GM18909 (cell line): ENCODE measurements at regions not wholly inside any gene's neighbourhood (a gene's known extent, or its start where the extent isn't known, plus 50 kb on each side); places are given as distances from the start of the nearest gene placed in this dataset.

Experiments used
- ATAC-seq: cut with Tn5 transposase; IDR thresholded peaks from one replicate; pipeline ENCODE4 v1.9.1; 2021; ENCODE audit warnings: mild to moderate bottlenecking; ENCODE audit not compliant: unreplicated experiment, poor library complexity

DNA sequence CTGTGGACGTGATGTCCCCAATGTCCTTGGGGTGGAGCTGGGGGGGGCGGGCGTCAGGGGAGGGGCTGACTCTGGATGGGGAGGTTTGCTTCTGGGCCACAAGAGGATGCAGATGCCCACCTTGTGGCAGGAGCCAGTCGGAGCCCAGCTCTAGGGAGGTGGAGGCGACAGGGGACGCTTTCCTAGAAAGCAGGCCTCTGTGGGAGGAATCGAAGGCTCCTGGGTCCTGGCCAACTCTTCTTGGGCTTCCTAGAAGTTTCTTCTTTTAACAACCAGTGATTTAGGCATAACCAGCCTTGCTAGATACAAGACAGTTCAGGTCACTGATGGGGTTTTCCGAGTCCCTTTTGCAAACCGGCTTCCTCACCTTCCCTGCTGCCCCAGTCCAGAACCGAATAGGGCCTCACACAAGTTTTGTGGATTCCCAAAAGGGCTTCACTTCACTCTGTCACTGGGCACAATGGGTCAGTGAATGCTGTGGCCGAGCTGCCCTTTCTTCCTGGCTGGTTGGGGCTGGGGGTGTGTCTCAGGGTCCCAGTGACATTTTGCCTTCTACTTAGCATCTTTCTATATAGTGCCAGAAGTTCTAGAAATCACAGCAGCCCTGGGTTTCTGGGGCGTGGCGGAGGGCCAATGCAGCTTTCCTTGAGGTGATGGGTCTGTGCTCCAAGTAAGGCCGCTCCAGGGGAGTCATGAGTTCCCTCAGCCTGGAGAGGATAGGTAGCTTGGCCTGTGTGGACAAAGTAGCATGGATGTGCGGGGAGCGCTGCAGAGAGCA lies 78.4 kb upstream of the FOXP4 start:
- ATAC-seq: no peak

- ATAC-seq: no peak
Measured at GRCh38 chr6:41469156-41470028, 76.8 kb upstream of the FOXP4 start.

DNA sequence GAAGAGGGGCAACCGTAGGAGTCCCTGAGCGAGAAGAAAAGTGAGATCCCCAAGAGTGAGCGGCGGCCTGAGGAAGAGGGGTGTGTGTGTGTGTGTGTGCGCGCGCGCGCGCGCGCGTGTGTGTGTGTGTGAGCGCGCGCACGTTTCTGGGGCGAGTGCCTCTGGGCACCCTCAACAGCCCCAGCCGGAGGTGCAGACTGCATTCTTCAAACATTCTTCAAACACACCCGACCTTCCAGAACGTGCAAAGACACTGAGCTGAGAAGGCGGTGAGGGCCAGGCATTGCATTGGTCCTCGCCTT lies 76.2 kb upstream of the FOXP4 start:
- no peak for ATAC-seq

GRCh38 chr6:41470331-41471063 lies 75.7 kb upstream of the FOXP4 start:
- no peak for ATAC-seq

- no peak for ATAC-seq
Measured at GRCh38 chr6:41471064-41471895, 74.9 kb upstream of the FOXP4 start.

GRCh38 chr6:41474213-41474933 lies 71.8 kb upstream of the FOXP4 start:
- ATAC-seq: no peak

DNA sequence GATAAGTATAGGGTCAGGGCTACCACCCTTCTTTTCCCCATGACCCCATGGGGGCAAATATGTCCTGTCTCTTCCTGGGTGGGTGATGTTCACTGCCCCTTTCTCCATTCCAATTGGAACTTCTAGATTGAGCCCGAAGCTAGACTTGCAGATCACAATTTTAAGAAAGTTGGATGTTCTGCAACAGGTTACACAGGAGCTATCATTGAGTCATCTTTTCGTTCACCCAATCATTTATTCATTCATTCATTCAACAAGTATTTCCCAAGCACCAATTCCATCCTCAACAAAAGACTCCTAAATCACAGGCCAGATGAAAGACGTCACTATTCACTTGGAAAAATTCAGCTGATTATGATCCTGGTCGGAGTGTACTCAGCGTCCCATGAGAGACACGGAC lies 71.0 kb upstream of the FOXP4 start:
- no peak for ATAC-seq

DNA sequence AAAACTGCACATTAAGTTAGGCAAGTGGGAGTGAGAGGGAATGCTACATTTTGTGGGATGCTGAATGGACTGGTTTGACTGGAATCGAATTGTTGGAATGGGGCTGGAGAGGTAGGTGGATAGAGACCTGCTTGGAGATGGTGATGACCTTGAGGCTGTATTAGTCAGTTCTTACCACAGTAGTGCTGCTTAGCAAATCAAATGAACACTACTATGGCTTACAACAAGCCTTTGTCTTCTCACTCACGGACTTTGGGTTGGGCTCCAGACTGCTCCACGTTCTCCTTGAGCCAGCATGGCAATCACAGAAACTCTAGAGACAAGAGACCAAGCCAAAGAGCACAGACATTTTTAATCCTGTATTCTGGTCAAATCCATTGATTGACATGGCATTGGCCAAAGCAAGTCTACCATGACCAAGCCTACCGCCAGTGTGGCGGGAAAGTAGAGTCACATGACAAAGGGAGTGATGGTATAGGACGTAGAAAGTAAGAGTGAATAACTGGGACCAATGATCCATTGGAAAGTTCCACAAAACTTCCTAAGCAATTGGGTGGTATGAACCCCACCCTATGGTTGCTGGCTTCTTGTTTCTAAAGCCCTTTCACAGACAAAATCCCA lies 70.3 kb upstream of the FOXP4 start:
- no peak for ATAC-seq

GRCh38 chr6:41476401-41476800 lies 69.8 kb upstream of the FOXP4 start:
- no peak for ATAC-seq

DNA sequence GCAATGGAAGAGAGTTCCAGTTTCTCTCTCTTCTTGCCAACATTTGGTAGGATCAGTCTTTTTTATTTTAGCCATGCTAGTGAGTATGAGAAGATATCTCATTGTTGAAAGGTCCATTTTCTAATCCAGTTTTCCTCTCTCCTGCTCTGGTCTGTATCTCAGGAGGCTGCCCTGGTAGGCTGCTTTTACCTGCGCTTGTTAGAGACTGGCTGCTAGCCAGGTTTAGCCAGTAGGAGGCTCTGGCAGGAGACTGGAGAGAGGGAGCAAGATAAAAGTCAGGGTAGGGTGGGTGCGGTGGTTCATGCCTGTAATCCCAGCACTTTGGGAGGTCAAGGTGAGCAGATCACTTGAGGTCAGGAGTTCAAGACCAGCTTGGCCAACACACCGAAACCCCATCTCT lies 68.6 kb upstream of the FOXP4 start:
- ATAC-seq: no peak

GRCh38 chr6:41483943-41484342 lies 62.2 kb upstream of the FOXP4 start:
- ATAC-seq: no peak

DNA sequence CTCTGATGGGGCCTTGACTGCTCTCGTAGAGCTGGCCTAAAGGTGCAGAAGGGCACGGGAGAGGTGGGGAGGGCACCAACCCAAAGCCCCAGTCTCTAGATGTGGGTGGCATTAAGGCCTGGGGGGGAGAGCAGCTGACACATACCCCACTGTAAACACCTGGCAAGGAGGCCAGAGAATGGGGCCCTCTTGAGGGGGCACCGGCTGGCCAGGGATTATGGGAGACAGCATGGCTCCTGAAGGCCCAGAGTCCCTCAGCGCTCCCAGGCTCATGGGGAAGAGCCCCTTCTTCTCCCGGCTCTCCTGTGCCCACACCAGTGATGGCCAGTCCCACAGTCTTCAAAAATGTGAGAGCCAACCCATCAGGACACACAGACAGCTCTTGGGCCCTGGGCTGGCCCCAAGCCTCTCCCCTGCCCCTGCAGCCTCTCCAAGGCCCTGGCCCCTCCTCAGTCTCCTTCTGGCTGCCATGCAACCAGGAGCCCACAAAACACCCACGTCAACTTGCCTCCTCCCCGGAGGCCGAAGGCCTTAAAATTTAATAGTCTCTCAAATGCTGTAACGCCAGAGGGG lies 58.2 kb upstream of the FOXP4 start:
- ATAC-seq: no peak

DNA sequence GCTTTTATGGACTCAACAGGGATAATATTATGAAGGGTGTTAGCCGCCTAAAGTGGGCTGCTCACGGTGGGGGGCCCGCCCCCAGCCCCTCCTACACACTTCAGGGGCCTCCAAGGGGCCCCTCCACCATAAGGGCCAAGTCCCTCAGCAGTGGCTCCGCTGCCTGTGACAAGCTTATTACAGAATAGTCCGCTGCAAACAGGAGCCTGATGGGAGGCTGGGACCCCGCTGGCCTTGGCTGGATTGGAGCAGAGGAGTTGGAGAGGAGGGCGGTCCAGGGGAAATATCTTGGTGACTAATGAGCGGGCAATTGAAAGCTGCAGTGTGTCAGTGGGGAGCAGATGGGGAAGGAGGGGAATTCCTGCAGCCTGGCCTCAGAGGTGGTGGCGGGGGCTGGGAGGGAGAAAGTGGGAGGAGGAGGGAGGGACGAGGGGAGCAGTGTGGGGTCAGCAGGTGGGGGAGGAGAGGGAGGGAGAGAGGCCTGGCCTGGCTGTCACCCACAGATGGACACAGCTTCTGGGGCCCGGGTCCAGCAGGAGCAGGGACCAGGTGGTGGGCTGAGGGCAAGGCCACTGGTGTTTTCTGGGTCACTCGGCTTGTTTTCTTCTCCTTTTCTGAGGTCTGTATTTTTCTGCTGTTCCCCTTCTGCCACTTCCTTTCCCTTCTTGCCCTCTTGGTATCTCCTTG lies 57.6 kb upstream of the FOXP4 start:
- no peak for ATAC-seq

GRCh38 chr6:41489120-41489851 lies 56.9 kb upstream of the FOXP4 start:
- no peak for ATAC-seq

DNA sequence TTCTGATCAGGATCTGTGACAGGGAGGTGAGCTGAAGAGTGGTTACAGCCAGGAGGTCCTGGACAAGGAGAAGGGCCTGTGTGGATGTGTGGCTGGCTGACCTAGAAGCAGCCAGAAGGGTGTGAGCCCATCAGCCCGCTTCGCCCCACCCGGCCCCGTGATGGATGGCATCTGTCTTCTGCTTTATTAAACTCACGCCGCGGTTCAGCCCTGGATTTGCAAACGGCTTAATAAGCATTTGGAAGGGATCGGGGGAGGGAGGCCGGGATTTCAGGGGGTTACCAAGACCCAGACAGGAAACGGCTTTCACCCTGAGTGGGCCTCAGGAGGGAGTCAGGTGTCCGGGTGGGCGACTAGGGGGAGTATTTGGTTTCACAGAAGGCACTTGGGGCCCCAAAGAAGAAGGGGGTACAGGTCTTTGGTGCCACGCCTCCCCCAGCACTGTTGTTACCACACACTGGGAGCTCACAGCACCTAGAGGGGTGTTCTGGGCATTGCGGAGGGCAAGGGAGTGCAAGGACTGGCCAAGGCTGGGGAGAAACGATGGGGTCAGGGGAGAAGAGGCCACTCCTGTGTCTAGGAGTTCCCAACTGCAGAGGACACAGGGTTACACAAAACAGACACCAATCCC lies 53.8 kb upstream of the FOXP4 start:
- no peak for ATAC-seq

DNA sequence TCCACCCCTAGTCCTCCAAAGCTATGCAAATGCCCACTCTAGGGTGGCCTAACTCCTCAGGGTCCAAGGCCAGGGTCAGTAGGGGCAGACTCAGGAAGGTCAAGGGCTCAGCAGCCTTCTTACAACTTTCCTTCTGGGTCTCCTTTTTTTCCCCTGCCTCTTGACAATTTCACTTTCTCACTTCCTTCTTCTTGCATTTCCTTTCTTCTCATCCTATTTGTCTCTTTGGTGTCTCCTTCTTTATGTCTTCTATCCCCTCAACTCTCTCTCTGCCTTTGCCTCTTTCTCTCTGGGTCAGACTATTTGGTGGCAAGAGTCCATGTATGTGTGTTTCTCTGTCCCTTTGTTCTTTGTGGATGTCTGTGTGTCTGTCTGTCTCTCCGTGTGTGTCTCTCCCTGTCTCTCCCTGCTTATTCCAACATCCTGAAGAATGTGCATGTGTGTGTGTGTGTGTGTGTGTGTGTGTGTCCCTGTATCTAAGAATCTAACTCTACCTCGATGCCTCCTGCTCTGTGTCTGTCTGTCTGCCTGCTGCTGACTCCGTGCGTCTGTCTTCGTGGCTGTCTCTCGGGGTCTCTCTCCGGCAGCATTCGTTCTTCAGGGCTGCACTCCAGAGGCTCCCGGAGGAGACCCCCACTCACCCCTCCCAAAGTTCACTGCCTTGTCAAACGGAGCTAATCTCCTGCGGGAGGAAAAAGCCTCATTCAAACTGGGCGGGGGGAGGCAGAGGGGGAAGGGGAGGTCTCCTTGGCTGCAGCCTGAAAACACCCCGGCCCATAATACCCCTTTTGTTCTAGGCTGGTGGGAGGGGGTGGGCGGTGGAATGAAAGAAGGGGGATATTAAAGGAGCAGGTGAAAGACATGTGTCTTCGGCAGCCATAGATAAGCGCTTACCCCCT lies 51.7 kb upstream of the FOXP4 start:
- no peak for ATAC-seq
